ENCODE measurements at regions not wholly inside any gene's neighbourhood (a gene's known extent, or its start where the extent isn't known, plus 50 kb on each side); places are given as distances from the start of the nearest gene placed in this dataset.
"Not testable (repeated sequence)": the region's sequence is repeated elsewhere in the genome, so short reads cannot be mapped to it uniquely, and the experiment has no call there.

DNA sequence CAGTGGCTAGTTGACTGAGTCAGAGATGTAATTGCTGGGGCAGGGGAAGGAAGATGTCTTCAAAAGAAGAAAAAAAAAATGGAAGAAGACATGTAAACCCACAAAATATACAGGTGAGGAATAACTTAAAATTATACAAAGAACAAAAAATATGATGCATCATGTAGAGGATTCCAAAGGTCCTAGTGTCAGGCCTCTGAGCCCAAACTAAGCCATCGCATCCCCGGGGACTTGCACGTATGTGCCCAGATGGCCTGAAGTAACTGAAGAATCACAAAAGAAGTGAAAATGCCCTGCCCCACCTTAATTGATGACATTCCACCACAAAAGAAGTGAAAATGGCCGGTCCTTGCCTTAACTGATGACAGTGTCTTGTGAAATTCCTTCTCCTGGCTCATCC is 168.7 kb upstream of the SOX14 start:
- DNase-seq, result not testable (repeated sequence)

DNA sequence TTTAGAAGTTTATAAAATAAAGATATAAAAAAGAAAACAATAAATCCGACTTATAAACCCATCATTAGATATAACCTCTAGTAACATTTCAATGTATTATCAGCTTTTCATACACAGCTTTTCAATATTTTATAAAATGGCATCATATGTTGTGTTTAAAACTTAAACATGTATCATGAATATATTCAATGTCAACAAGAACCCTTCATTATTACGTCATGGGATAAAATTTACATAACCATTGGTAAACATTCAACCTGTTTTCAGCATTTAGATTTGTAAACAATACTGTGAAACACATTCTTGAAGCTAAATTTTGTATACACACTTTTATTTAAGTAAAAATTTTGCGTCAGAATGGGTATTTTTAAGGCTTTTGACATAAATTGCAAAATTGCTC is 153.4 kb upstream of the SOX14 start:
- no peak for DNase-seq

DNA sequence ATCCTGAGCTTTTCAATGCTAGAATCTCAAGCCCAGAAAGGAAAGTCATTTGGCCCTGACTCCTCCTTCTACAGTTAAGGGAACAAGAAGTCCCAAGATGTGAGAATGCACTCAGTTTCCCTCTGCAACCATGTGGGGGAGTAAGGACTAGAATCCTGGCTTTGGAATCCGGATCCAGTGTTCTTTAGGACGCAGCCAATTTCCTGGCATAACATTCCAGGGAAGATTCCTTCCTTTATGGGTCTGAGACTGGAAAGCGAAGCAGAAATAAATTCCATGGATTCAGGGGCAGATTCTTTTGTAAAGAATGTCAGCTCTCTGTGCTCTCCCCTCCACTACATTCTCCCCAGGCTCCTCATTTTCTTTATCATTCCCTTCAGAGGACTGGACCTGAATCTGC is 151.8 kb upstream of the SOX14 start:
- no peak for DNase-seq

DNA sequence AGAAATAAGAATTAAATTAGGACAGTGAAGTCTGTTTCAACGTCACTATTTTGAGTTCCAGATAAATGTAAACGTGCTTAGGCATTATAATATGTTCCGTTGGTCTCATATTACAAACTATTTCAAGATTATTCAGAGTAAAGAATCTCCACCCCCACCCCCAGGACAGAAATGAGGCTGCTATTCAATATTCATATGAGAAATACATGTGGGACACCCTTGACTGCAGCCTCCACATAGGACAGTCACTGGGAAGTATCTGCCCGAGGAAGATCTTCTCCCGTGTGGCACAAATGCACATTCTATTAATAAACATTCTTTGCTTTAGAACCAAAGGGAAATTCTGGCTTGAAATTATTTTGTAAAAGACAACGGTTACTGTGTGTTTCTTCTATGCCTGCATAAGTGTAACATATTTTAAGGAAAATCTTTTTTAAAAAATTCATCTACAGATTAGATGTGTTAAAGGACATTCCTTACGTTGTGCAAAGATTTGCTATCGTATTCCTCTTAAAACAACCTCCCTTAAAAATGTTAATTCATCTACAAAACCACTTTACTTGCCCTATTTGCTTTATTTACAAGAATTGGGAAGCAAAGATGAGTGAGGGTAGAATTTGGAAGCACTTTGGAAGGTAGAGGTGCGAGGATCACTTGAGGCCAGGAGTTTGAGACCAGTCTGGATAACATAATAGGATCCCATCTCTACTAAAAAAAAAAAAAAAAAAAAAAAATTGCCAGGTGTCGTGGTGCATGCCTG is 148.3 kb upstream of the SOX14 start:
- no peak for DNase-seq

DNA sequence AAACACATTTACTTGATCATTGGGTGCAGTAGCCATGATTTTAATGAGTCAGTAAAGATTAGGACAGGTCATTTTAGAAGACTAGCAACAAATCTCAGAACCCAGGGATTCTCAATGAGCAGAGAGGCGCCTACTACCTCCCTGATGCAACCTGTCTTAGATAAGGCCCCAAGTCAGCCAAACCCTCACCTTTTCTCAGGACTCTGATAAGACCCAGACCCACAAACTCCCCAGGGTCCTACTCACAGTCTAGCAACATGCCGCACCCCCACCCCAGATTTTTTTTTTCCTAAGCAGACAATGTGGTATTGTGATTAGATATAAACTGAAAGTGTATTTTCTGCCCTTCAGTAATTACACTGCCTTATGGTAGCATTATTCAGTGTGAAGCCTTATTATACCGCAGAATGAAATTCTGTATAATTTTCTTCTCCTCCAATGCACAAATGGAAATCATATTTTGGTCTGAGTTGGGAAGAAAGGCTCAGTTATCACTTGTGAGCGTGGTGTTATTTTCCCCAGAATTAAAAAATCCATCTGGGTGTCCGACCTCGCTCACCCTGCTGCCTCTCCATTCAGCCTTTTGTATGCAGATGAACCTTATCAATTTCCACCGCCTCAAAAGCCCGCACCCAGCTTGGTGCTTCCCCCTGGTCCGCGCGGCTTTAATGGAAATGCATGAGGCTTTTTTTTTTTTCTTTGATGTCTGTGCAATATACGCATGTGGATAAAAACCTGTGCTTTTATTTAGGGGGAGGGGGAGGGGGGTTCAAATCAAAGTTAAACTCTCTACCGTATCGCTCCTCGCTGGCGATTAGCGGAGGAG is 122.0 kb upstream of the SOX14 start:
- DNase-seq, result no peak

DNA sequence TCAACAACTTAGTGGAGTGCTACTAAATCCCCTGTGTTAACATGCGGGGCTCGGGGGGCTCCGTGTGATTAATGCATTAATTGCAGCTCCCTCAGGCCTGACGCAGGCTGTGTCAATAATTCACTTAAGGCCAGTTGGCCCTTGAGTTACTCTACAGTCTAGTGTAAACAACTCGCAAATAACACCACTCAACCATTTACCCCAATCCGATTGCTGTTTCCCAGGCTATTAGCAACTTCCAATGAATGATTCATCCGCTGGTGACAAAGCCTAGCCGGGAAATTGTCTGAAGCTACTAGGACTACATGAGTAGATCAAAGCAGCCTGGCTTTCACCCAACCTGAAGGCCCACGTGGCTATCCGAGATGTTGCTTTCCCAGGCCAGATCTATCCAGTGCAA is 121.3 kb upstream of the SOX14 start:
- peak in 15 of 51 donors; percentile 1 to 55 (median 20) for DNase-seq

DNA sequence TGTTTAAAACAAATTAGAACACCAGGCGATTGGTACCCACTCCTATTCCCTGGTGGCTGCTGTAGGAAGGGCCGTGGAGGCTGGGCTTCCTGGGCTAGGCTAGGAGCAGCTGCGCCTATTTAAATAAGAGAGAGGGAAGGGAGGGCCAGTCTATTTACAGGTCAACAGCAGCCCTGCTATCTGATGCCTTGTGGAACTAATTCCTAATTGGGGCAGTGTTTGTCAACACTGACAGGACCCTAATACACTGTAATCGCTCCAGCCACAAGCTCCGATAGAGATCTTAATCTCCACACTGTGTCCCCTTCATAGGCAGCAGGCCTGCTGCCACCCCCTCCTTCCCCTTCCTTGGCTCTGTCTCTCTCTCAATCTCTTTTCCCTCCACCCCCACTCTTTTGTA is 116.9 kb upstream of the SOX14 start:
- DNase-seq, result no peak

DNA sequence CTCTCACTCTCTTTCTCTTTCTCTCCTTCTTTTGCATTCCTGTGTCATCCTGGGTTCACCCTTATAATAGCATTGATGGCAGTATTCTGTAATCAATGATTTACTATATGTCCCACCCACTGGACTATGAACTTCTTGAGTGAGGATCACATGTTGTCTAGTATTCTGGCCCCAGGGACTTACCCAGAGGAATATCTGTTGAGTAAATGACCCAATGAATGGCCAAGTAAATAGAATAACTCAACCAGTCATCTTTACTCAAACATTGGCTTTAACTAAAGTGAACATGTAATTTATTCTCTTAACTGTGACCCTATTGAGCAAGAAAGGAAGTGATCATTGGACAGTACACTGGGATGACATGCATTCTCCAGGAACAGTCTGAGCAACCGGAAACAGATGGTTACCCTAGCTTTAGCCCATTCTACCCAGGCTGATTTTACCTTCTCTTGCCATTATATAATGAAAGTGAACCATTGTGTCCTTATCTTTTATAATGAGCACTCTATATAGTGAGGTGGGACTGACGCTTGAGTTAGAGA is 94.5 kb upstream of the SOX14 start:
- DNase-seq, result no peak

DNA sequence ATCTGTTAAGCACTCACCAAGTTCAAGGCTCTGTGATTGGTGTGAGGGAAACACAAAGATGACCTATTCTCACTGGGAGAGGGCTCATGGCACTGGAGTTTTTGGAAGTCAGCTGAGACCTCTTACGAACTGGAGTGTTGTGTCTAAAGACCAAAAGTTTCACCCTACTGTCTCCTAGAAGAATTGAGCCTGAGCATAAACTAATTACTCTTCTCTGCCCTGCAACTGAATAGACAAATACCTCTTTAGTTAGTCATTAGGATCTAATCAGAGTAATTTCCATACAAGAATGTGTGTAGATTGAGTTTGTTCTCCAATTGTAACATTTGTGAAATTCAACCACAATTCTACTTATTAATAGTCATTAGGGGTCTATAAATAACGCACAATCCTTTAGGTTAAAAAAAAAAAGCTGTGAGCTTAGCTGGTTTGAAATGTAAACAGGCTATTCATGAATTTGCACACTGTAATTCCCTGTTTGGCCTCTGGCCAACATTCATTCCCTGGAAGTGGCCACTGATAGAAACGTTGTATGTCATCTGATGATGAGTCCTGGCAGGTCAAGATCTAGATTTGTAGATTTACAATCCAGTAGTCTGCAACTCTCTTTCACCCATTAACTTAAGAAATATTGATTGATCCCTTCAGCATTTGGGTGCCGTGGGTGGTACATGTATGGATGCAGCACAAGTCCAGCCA is 76.8 kb upstream of the SOX14 start:
- DNase-seq, result no peak

DNA sequence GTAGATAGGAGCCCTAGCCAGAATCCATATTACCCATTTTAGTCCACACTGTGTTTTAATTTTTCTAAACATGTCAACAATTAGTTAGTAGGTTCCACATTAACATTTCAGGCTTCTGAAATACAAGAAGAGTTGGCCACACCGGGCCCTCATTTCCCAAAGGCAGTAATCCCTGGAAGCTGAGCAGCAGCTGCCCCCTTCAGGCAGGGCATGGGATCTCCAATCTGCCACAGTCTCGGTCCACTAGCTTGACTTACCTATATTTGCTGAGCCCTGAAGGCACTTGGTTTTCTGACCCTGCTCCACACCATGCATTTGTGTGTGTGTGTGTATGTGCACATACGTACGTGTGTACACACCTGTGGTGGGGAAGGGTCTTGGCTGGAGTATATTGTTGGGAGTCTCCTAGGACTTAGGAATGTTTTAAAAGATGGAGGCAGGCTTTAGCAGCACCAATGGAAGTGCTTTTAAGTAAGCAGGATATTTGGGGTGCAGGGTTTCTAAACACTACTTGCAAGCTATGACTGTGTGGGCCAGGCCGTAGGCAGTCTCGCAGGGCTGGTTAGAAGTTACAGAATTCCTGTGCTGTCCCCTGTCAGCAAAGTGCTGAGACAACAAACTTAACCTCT is 71.2 kb upstream of the SOX14 start:
- DNase-seq, result peak in 8 of 51 donors; percentile 0 to 4 (median 1)

DNA sequence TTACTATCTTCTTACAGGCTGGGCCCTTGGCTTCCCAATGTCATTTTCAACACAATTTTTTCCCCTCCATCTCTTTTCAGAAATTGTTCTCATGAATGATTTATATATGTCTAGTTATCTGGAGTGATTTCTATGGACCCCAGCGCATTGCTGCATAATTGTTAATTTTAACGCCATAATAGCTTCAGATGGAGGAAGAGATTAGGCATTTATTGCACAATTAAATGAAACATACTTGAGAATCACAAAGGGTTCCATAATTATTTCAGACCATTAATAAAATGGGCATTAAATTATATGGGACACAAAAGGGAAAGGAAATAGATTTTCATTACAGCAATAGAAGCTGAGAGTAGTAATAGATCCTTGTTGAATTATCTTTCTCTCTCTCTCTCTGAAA is 70.3 kb upstream of the SOX14 start:
- no peak for DNase-seq

DNA sequence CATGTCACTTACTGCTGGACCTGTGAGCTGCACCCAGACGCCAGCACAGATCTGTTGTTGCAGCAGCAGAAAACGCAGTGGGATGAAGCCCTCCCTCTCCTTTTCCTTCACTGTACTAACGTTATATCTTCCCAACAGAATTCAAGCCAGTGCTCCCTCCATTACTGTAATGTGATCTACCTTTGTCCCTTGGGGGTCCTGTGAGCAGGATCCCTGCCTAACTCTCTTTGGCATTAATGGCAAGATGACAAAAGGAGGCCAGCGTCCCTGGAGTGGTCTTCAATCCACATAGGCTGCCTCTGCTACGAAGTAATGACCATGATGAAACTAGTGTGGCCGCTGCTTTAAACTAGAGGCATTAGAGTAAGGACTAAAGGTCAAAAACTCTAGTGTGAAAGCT is 69.3 kb upstream of the SOX14 start:
- no peak for DNase-seq

DNA sequence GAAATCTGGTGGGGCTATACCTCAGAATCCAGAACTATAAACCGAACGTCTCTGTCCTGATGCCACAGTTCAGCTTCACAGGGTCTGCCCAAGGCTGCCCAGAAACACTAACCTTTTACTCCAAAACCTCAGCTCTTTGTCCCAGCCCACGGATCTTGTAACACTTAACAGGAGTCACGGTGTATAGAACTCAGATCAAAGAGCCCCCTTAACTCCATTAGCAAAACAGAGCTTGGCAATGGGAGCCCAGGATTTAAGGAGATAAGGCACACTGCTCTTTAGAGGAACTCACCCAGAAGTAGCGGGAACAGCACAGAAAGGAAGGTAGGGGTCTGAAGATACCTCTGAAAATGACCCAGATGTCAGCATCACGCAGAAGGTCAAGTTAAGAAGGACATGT is 68.8 kb upstream of the SOX14 start:
- DNase-seq, result no peak

DNA sequence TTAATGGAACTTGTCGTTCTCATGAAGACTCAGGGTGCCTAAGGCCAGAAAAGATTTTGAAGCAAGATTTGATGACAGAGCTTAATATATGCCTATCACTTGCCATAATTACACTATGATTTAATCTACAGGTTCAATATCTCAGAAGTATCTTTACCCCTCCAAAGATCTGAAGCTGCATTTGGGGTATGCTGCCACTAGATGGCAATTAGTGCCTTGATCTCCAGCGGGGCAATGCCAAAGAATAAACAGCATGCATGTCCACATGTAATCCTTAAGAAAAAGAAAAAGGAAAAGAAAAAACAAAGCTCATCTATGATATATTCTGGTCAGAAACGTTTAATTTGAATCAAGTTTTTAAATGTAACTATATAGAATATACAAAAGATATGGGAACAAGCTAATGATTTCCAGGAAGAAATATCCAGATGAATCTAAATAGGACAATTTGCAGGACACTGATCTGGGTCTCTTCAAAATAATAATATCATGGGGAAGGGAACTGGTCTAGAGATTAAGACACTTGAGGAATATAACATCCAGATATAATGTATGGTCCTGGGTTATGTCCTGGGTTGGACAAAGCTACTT is 55.0 kb upstream of the SOX14 start:
- no peak for DNase-seq

DNA sequence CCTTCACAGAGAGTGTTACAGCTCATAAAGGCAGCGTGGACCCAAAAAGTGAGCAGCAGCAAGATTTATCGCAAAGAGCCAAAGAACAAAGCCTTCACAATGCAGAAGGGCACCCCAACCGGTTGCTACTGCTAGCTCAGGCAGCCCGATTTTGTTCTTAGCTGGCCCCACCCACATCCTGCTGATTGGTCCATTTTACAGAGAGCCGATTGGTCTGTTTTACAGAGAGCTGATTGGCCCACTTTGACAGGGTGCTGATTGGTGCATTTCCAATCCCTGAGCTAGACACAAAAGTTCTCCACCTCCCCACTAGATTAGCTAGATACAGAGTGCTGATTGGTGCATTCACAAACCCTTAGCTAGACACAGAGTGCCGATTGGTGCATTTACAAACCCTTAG is 50.1 kb upstream of the SOX14 start:
- DNase-seq, result not testable (repeated sequence)

Data from hypothalamus (tissue), 51 donors.